ENCODE measurements at regions not wholly inside any gene's neighbourhood (a gene's known extent, or its start where the extent isn't known, plus 50 kb on each side); places are given as distances from the start of the nearest gene placed in this dataset.

GRCh38 chr10:8844141-8844540 is 789.7 kb downstream of the GATA3 start:
- no peak overlapping the region for H3K4ac ChIP-seq (ENCODE audit: low read depth, low read length)
- H2AK5ac ChIP-seq (ENCODE audit: low read depth, low read length): no peak overlapping the region
- H4K91ac ChIP-seq (ENCODE audit: insufficient read depth, low read depth, low read length): no peak overlapping the region
- no peak overlapping the region for H4K8ac ChIP-seq (ENCODE audit: low read depth in 2 of 2, low read length in 2 of 2)
- no peaks in the 10 kb centered on the region for H3K9me1 ChIP-seq (ENCODE audit: insufficient read depth, low read length)
- no peak overlapping the region for H3K23ac ChIP-seq (ENCODE audit: low read depth, low read length)
- no peak overlapping the region for H2BK20ac ChIP-seq (ENCODE audit: low read depth, low read length)
- no peaks in the 10 kb centered on the region for H3K36me3 ChIP-seq (ENCODE audit: control insufficient read depth, insufficient read depth, low read length)
- no TSS peak for BruUV-seq (replicated peaks)
- TF ChIP-seq MAZ (IDR thresholded peaks at IDR 0.05; ENCODE audit: borderline replicate concordance, low read depth, low read length): no peak
- no peak for TF ChIP-seq RFX5 (IDR thresholded peaks at IDR 0.05; ENCODE audit: low read depth, low read length)
- TF ChIP-seq NFE2L2 (IDR thresholded peaks at IDR 0.05; ENCODE audit: low read depth, low read length): no peak
- H3K27ac ChIP-seq (ENCODE audit: insufficient read depth, low read length): no peak overlapping the region
- ATAC-seq (ENCODE audit: low read depth) (no peak), DNase-seq (no peak)
- H4K20me1 ChIP-seq (ENCODE audit: insufficient read depth, low read length): no peaks in the 10 kb centered on the region
- no peak overlapping the region for H2BK120ac ChIP-seq (ENCODE audit: low read depth, low read length)
- no peak overlapping the region for H3K9ac ChIP-seq (ENCODE audit: low read depth, low read length)
- H3K4me1 ChIP-seq (ENCODE audit: control insufficient read depth, insufficient read depth, low read length): no peaks in the 10 kb centered on the region
- ChIA-PET CTCF (no interaction called here), POLR2A (ENCODE audit: unreplicated experiment) (interaction anchor here (0.6 kb wide), 1 partner anchor 967 kb away, joined by 3 read pairs; no protein-coding TSS in a partner anchor)
- no peak overlapping the region for H2AK9ac ChIP-seq (replicated peaks; ENCODE audit: low read depth, low read length, poor library complexity)
- H3K27me3 ChIP-seq (ENCODE audit: control insufficient read depth, insufficient read depth, low read length): no peaks in the 10 kb centered on the region
- H3K14ac ChIP-seq (replicated peaks; ENCODE audit: low read depth, low read length): no peak overlapping the region
- no peak overlapping the region for H2BK5ac ChIP-seq (ENCODE audit: low read depth, low read length, poor library complexity, severe bottlenecking)
- no peaks in the 10 kb centered on the region for H3K79me1 ChIP-seq (ENCODE audit: low read depth in 1 of 2, low read length in 2 of 2)
- H2AFZ ChIP-seq (replicated peaks; ENCODE audit: low read length, poor library complexity): no peak overlapping the region
- H3K4me2 ChIP-seq (ENCODE audit: low read depth, low read length): no peak overlapping the region
- dilution Hi-C loops (cut with HindIII; ENCODE audit: low sequenced_read_pairs, unreplicated experiment): no loop called here
- H3K4me3 ChIP-seq (ENCODE audit: insufficient read depth, low read depth, low read length): no peak overlapping the region
- H3K9me3 ChIP-seq (ENCODE audit: control insufficient read depth, insufficient read depth, low read length): peaks cover 8% of the 10 kb centered on the region
- H2BK15ac ChIP-seq (ENCODE audit: low read depth, low read length): no peak overlapping the region
- H3K56ac ChIP-seq (ENCODE audit: extremely low read depth, insufficient read depth, low read length): no peak overlapping the region
- H4K5ac ChIP-seq (ENCODE audit: low read depth, low read length): no peak overlapping the region
- intact Hi-C loops (cut with micrococcal nuclease): no loop called here
- H3K18ac ChIP-seq (ENCODE audit: low read depth, low read length): no peak overlapping the region
- in situ Hi-C loops (cut with MboI; ENCODE audit: low sequenced_read_pairs): no loop called here

Measured in IMR-90 (cell line).